ENCODE measurements at regions not wholly inside any gene's neighbourhood (a gene's known extent, or its start where the extent isn't known, plus 50 kb on each side); places are given as distances from the start of the nearest gene placed in this dataset.
A peak's percentile ranks its signal among the peaks of the same experiment; 100 is the strongest.

DNA sequence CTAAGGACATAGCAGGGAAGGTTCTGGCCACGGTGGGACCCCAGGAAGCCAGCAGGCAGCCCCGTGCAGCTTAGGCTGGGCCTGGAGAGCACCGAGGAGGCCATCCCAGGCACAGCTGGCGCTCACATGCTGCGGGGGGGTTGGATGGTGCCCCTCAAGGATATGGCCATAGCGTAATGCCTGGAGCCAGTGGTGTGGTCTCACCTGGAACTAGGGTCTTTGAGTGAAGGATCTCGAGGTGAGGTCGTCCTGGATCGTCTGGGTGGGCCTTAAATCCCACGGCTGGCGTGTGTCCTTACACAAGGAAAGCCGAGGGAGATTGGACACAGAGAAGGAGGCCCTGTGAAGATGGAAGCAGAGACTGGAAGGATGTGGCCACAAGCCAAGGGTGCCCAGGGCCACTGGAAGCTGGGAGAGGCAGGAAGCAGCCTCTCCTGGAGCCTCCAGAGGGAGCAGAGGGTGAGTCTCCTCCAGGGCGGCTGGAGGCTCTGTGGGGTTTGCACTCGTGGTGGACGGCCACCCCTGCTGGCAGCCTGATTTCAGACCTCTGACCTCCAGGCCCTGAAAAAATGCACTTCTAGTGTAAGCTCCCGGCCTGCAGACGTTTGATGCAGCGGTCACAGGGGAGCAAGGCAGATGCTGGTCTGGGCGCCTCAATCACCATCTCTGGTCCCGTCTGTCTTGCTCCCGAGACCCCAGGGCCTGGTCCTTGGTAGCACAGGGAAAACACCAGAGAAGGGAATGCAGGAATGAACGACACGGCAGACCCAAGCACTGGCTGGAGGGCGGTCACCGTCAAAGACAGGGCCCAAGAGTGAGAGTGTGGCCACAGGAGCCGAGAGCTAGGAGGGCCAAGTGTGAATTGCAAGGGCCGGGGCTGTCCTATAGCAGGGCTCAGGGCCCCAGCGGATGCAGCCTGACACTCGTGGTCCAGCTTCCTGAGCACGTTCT lies 218.6 kb downstream of the KIF26A start:
- no peak for DNase-seq (ENCODE audit: low spot score)

- DNase-seq (ENCODE audit: low spot score) = no peak
Measured at GRCh38 chr14:104357689-104358527, 219.5 kb downstream of the KIF26A start.

DNA sequence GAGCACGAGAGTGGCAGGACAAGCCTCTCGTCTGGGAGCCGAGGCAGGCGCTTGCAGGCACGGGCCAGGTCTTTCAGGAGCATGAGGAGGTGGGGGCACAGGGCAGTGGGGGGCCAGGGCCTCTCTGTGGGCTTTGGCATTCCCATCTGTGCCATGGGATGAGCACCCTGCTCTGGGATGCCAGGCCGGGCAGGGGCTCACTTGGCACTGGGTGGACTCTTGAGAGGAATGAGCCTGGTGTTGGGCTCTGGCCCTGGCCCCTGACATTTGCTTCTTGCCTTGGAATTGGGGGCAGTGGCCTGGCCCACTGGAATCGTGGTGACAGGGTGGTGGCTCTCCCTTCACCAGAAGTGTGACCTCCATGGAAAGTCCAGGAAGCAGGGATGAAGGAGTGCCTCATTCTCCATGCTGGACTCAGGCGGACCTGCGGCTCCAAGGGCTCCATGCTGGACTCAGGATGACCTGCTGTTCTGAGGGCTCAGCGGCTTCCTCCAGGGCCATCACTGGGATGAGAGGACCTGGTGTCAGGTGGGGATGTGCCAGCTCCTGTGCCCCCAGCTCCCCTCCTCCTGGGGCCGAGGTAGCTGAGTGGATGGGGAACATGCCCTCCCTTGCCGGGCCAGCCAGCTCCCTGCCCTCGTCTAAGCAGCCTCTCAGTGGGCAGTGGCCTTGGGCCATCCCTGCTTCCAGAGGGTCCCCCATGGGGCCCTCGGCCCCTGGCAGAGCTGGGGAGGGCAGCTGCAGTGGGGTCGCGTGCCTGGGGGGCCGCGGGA lies 220.3 kb downstream of the KIF26A start:
- no peak for DNase-seq (ENCODE audit: low spot score)

DNA sequence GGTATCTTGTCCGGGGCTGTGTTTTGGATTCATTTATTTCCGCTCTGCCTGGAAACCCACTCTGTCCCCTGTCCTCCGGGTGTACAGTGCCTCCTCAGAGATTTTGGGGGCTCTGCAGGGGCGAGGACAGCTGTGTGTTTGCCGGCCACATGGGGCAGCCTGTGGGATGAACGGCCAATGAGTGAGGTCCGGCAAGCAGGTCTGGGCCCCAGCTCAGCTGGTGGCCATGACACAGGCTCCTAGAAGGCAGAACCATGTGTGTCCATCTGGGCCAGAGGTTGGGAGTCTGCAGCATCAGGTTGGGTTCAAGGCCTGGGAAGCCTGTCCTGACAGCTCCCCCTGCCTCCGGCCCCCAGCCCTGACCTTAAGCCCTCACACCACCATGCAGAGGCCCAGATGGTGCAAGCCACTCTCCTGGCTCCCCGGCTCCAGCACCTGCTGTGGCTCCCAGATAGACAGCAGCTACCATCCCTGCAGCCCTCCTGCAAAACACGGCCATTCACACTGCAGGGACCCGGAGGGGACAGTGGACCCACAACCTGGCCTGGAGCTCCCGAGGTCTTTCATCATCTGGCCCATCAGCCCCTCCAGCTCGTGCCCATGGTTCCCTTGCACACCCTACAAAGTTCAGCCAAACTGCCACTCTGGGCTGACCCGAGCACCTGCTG lies 220.1 kb upstream of the C14orf180 start:
- DNase-seq (ENCODE audit: low spot score) = no peak

DNA sequence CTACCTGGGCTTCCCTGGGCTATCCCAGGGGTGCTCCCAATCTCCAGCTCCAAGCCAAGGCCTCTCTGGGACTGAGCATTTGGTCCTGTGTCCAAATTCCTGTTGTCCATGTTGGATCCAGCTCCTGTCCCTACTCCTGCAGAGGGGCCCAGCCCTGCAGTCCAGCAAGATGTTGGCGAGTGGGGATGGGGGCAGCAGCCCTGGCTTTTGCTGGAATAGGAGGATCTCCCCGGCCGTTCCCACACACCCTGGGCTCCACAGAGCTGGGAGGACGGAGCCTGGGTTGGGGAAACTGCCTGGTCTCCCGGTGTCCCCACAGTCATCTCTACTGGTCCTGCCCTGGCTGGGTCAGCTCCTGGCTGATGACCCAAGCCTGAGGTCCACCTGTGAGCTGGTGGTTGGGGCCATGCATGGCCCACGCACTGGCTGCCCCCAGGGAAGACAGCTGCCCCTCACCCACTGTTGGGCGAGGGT lies 219.6 kb upstream of the C14orf180 start:
- no peak for DNase-seq (ENCODE audit: low spot score)

GRCh38 chr14:104360501-104360900 lies 219.1 kb upstream of the C14orf180 start:
- no peak for DNase-seq (ENCODE audit: low spot score)

GRCh38 chr14:104361101-104361591 lies 218.4 kb upstream of the C14orf180 start:
- no peak for DNase-seq (ENCODE audit: low spot score)

DNA sequence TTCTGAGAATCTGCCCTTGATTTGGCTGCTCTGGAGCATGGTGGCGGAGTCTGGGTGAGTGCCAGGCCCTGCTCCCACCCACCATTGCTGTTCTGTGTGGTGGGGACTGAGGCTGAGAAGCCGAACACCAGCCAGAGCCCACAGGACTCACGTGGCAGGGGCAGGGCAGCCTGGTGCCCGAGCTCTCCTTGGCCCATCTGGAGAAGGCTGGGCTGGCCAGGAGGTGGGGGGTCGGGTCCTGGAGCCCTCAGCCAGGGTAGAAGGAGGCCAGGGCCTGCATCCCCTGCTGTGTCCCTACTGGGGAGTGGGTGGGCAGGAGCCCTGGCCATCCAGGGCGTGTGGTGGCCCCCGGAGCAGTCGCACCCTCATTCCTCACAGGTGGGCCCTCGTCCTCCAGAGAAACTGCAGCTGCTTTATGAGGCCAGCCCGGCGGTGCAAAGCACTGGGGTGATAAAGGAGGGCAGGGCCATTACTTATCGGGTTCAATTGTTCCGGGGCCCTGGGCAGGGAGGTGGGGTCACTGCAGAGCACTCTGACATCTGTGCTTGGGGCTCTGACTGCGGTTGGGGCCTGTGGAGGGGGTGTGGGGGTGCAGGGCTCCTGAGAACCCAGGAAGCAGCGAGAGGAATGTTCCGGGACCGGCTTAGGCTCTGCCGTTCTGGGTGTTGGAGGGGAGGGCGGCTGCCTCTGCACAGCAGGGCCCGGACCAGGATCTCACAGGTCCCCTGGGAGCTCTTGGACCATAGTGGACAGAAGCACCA lies 217.5 kb upstream of the C14orf180 start:
- DNase-seq (ENCODE audit: low spot score) = no peak

- no peak for DNase-seq (ENCODE audit: low spot score)
Measured at GRCh38 chr14:104362761-104363605, 216.6 kb upstream of the C14orf180 start.

GRCh38 chr14:104363891-104364760 lies 215.4 kb upstream of the C14orf180 start:
- no peak for DNase-seq (ENCODE audit: low spot score)

DNA sequence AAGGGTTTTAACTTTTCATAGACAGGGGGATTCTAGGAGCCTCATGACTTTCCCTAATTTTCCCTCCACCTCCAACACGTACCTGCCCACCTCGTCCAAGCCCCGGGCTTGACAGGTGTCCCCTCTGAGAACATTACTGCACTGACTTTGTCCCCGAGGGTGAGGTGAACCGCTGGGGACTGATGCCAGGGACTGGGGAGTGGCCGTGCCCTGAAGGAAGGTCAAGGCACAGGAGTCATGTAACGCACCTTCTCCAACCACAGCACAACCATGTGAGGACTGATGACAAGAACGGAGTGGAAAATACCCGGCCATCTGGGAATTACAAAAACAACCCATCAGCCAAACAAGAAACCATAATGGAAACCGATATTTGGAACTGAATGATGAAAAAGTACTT lies 214.7 kb upstream of the C14orf180 start:
- DNase-seq (ENCODE audit: low spot score) = no peak

DNA sequence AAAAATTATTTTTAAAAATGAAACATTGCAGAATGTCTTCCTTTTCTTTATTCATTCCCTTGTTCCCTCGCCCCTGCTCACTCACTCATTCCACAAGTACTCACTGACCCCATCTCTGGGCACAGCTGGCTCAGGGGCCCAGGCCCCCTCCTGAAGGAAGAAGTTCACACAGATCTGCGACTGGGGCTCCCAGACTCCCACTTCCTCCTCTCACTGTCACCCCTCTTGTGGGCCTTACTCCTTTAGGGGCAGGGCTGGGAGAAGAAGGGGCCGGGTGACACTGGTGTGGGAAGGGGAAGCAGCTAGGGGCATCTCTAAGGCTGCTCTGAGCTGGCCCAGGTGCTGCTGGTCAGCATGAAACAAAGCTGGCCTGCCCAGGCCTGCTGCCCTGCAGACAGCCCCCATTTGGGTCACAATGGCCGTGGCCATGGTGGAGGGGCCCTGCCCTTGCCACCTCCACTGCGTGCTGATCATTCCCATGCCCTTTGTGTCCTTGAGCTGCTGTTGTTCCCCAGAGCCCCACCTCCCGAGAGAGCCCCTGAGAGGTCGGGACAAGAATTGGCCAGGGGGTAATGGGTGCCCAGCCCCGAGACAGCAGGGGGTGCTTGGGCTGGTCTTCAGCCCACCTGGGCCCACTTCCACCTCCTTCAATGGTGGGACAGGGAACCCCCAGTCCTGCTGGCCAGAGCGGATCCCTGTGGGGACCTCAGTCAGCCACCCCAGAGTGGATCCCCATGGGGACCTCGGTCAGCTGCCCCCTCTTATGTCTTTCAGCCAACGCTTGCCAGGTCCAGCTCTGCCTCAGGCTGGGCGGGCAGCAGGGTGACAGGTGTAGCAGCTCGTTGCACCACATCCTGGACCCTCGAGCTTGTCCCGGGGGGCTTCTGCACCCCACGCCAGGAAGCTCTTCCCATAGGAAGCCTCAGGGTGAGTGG lies 212.4 kb upstream of the C14orf180 start:
- no peak for DNase-seq (ENCODE audit: low spot score)

DNA sequence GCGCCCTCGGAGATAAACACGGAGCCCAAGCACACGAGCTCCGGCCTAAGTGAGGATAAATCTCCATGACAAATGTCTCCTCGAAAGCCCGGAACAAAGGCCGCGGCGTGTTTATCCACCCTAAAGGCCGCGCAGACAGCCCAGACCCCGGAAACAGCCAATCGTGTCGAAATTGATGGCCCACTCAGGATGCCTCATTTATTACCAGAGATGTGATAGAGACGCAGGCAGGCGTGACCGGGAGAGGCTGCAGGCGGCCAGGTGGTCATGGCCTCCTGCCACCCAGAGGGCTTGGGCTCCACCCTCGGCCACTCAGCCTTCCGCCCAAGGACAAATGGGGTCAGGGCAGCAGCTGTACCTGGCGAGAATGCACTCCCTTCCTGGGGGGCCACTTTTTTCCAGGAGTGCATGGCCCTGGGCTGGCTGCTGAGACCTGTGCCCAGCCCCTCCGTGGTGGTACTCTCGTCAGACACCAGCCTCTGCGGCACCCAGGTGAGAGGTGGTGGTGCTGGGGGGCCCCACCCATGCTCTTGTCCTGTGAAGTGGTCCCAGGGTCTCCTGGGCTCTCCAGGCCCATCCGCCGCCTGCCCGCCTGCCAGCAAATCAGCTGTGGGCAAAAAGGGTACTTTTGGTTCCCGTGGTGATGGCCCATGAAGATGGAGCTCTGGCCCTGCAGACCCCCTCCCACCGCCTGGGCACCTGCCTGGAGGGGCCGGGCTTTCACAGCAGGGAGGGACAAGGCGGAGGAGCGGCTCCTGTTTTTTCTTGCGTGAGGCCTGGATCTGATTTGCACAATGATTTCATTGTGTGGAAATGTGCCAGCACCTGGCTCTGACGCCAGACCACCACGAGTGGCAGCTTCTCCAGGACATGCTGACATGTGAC lies 211.5 kb upstream of the C14orf180 start:
- no peak for DNase-seq (ENCODE audit: low spot score)

DNA sequence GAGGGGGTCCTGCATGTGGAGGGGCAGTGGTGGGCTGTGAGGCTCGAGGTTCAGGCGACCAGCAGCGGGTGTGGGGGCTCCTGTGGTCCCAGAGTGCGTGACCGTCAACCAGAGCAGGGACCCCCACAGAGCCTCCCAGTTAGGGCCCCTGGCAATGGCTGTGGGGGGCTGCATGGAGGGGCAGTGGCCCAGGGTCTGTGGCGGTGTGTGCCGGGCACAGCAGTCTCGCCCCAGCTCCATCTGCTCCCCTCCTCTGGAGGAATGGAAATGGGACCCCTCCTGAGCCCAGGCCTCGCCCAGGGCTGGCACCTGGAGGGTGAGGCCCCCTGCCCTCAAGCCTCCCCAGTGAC lies 210.8 kb upstream of the C14orf180 start:
- no peak for DNase-seq (ENCODE audit: low spot score)

DNA sequence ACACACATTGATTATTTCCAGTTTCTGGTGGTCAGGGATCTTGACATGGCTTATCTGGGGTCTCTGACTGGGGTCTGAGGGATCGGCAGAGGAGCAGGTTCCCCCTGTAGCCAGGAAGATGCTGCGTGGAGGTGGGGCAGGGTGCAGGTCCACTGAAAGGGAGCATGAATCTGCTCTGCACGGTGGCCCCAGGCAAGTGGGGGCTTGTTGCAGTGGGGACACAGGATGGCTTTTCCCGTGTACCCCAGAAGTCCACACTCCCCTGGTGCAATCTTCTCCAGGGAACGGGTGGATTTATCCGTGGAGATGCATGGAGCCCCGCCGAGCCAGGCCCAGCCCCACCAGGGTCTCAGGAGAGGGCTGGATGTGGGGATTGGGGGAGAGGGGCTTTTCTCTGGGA lies 210.4 kb upstream of the C14orf180 start:
- DNase-seq (ENCODE audit: low spot score) = no peak

- peak; percentile 17 for DNase-seq (ENCODE audit: low spot score)
Measured at GRCh38 chr14:104370256-104370870, 209.2 kb upstream of the C14orf180 start.

All from globus pallidus (tissue), 1 donor.